ENCODE measurements at regions not wholly inside any gene's neighbourhood (a gene's known extent, or its start where the extent isn't known, plus 50 kb on each side); places are given as distances from the start of the nearest gene placed in this dataset.

DNA sequence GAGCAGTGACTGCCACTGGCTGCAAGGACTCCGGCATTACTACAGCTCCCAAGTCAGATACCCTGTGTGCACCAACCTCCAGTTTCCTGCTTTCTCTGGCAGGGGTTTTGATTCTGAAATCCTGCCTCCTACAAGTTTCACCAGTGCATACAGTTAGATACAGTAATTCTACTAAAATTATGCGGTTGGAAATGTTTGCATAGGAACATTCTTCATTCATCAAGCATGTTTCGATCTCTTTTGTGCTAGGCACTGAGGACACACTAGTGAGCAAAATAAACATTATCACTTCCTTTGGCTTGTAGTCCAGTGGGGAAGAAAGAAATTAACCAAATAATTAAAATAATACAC lies 152.2 kb downstream of the TMEM167A start:
- ChIA-PET CTCF (interaction anchor here (0.6 kb wide), 1 partner anchor 220 kb away, joined by 3 read pairs; no protein-coding TSS in a partner anchor), POLR2A (ENCODE audit: low non-redundant PET) (no interaction called here)
- H3K27ac ChIP-seq, result no peak overlapping the region
- TF ChIP-seq, protein P1, sequence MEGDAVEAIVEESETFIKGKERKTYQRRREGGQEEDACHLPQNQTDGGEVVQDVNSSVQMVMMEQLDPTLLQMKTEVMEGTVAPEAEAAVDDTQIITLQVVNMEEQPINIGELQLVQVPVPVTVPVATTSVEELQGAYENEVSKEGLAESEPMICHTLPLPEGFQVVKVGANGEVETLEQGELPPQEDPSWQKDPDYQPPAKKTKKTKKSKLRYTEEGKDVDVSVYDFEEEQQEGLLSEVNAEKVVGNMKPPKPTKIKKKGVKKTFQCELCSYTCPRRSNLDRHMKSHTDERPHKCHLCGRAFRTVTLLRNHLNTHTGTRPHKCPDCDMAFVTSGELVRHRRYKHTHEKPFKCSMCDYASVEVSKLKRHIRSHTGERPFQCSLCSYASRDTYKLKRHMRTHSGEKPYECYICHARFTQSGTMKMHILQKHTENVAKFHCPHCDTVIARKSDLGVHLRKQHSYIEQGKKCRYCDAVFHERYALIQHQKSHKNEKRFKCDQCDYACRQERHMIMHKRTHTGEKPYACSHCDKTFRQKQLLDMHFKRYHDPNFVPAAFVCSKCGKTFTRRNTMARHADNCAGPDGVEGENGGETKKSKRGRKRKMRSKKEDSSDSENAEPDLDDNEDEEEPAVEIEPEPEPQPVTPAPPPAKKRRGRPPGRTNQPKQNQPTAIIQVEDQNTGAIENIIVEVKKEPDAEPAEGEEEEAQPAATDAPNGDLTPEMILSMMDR (conservative IDR thresholded peaks at IDR 0.05; ENCODE audit: low read depth), result no peak
- no peak for DNase-seq (ENCODE audit: low spot score)

DNA sequence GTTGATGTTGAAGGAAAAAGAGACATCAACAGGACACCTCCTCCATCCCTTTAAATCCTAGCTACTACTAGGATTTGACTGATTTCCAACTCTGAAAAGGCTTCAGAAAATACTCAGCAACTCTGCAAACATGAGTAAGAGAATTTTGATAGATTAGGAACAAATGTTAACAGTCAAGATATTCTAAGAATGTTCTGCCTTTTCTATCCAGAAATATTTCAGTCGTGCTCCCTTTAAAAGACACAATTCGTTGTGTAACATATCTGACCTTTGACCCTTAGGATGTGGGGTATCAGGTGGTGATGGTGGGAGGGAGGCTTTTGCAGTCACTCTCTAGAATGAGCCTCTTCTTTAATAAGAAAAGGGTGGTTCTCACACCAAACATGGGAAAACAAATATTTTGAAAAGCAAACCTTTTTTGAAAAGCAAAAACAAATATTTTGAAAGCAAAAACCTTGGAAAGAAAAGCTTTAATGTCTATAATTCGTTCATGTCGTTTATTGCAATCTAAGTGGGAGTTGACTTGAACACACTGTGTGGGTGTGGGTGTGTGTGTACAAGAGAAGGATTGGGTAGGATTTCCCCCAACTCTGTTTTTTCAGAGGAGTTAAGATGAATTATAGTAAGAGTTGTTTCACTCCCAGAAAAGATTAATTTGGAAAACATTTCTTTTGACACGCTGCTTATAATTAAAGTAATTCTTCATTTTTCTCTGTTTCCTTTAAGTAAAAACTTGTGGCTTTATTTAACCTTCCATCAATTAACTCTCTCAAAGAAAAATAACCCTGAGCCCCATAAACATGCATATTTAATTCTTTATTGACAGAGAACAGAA lies 152.8 kb downstream of the TMEM167A start:
- ChIA-PET POLR2A (ENCODE audit: low non-redundant PET) (no interaction called here), CTCF (interaction anchor here (0.6 to 0.7 kb wide), 2 partner anchors 221 to 527 kb away, joined by 3 to 4 read pairs; no protein-coding TSS in a partner anchor)
- TF ChIP-seq, protein P1 (conservative IDR thresholded peaks at IDR 0.05; ENCODE audit: low read depth), result no peak
- no peak for DNase-seq (ENCODE audit: low spot score)
- H3K27ac ChIP-seq, result no peak overlapping the region

DNA sequence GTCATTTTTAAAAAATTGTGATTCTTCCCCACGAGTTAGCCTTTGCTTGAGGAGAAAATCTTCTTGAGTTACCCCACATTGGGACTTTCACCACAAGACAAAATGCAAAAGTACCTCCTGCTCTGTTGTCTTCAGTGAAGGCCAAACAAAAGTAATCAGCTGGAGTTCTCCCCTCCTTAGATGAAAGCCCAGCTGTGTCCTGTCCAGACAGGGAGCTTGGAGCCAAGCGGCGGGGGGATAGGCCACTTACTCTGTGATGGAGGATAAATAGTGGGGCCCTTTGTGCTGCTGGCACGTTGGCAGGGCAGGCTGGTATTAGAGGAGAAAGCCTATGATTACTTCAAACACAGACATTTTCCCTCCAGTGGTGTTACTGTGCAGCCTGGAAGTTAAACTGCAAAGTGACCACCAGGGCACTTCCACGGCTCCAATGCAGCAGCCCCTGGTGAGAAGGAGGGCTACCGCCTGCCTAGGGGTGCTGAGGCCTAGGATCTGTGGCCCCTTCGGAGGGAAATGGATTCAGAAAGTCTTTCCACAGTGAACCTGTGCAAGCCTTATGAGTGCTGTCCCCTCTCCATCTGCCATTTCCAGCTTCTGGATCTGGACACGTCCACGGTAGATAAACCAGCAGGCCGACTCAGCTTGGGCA lies 155.0 kb downstream of the TMEM167A start:
- ChIA-PET CTCF (no interaction called here), POLR2A (ENCODE audit: low non-redundant PET) (no interaction called here)
- DNase-seq (ENCODE audit: low spot score), result no peak
- no peak overlapping the region for H3K27ac ChIP-seq
- TF ChIP-seq, protein P1 (conservative IDR thresholded peaks at IDR 0.05; ENCODE audit: low read depth), result no peak

DNA sequence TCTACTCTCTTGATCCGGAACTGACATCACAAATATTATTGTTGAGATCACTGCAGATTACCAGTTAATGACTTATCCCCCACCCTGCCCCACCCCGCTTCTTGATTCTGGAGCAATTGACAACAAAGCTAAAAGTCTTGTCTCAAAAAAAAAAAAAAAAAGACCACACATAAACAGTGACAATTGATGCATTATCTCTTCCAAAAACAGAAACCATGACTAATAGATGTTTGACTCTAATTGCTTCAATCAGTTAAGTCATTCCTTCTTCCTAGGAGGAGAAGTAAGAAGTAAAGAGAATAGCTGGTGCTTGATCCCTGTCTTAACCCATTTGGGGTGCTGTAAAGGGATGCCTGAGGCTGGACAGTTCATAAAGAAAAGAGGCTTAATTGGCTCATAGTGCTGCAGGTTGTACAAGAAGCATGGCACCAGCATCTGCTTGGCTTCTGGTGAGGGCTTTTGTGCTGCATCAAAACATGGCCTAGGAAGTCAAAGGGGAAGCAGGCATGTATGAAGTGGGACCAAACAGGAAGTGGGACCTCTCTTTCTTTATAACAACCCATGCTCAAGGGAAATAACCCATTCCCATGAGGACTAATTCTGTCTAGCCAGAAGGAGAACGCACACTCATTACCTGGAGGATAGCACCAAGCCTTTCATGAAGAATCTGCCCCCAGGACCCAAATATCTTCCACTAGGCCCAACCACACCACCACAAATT lies 158.7 kb downstream of the TMEM167A start:
- ChIA-PET POLR2A (ENCODE audit: low non-redundant PET) (no interaction called here), CTCF (no interaction called here)
- no peak overlapping the region for H3K27ac ChIP-seq
- TF ChIP-seq, protein P1 (conservative IDR thresholded peaks at IDR 0.05; ENCODE audit: low read depth), result no peak
- no peak for DNase-seq (ENCODE audit: low spot score)

DNA sequence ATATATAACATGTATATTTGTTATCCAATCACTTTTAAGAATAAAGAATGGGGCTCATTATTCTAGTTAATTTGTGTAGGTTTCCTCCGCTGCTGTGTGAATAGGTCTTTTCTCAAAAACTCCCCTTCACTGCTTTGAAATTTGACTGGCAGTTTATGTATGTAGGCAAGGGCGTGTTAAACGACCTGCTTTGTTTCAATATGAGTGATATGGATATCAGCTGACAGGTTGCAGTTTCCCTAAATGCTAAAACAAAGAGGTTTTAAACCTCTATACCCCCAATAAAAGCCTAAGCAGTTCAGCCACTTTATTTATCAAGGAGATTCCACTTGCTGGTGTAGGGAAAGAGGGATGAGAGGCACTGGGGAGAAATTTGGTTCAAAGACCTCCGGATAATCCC lies 159.6 kb downstream of the TMEM167A start:
- POLR2A ChIA-PET (ENCODE audit: low non-redundant PET), result no interaction called here
- DNase-seq (ENCODE audit: low spot score), result no peak
- CTCF ChIA-PET, result no interaction called here
- TF ChIP-seq, protein P1 (conservative IDR thresholded peaks at IDR 0.05; ENCODE audit: low read depth), result no peak
- no peak overlapping the region for H3K27ac ChIP-seq

DNA sequence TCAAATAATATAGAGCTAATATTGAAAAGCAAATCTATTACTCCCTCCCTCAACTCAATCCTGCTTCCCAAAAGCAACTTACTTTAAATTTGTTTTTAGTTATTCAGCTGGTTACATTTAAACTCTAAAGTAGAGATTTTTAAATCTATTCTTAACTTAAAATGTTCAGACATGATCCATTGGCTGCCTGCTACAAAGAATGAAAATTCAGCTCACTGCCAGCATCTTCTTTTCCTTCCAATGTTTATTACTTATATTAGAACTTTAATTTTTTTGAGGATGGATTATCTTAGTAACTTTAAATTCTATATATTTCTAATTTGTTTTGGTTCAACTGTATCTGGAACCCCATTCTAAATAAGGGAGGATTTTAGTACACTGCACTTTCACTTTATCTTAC lies 163.2 kb downstream of the TMEM167A start:
- no peak overlapping the region for H3K27ac ChIP-seq
- TF ChIP-seq, protein P1 (conservative IDR thresholded peaks at IDR 0.05; ENCODE audit: low read depth), result no peak
- CTCF ChIA-PET, result interaction anchor here (1.1 kb wide), 1 partner anchor 78 kb away, joined by 3 read pairs; no protein-coding TSS in a partner anchor
- POLR2A ChIA-PET (ENCODE audit: low non-redundant PET), result no interaction called here
- DNase-seq (ENCODE audit: low spot score), result no peak
